GM04503 (cell line): ENCODE measurements at regions not wholly inside any gene's neighbourhood (a gene's known extent, or its start where the extent isn't known, plus 50 kb on each side); places are given as distances from the start of the nearest gene placed in this dataset.
A peak's percentile ranks its signal among the peaks of the same experiment; 100 is the strongest.
"Not testable (repeated sequence)": the region's sequence is repeated elsewhere in the genome, so short reads cannot be mapped to it uniquely, and the experiment has no call there.

Experiments used
- DNase-seq: peaks from one replicate; pipeline ENCODE4 v3.0.0-alpha.2; 2012; ENCODE audit warnings: low read depth

GRCh38 chr12:46669720-46670119, 156.1 kb downstream of the SLC38A4 start:
- DNase-seq: no peak

DNA sequence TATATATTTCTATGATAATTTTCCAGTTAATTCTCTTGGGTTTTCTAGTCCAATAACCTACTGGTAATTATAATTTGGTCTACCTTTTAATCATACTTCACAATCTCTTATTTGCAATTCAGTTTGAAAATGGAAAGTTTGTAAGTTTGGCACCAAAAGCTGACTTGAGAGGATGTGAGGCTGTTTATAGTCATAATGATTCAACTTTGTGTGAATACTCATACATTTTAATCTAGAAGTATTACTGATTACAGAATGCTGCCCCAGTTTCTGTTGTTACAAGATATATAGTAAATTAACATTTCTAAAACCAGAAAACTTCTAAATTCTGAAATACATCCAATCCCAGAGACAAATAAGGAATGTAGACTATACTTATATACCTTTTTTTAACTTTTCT, 158.2 kb downstream of the SLC38A4 start:
- no peak for DNase-seq

- DNase-seq: peak; percentile 66
Measured at GRCh38 chr12:46664761-46665287, 161.0 kb downstream of the SLC38A4 start.

DNA sequence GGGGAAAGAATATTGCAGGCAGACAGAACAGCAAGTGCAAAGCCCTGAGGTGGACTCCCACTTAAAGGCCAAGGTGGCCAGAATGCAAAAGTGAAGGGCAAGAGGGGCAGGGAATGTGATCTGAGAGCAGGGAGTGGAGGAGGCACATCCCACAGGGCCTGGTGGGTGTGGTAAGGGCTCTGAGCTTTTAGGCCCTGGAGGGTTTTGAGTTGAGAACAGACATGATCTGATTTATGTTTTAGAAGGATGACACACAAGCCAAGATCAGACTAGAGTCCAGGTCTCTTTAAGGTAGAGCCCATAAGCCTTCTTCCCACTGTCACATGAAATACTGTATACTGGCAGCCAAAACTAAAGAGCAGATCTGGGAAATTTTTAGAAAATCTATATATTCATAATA, 162.5 kb downstream of the SLC38A4 start:
- DNase-seq: no peak

GRCh38 chr12:46661110-46661845, 164.5 kb downstream of the SLC38A4 start:
- peak; percentile 52 for DNase-seq

DNA sequence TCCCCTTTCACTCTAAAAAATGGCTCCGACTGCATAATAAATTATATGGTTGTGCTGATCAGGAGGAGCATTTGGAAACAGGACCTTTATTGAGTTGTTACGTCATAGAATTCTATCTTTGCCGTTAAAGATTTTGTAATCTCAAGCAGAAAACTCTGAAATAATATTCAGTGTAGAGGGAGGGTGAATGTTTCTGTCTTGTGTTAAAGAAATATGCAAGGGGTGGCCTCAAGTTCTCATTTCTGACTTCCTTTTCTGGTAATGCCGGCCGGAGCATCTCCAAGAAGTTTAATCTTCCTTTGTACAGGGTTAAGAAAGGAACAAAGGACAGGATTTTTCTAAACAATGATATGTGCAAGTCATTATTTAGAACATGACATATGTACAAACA, 165.1 kb downstream of the SLC38A4 start:
- DNase-seq: no peak

DNA sequence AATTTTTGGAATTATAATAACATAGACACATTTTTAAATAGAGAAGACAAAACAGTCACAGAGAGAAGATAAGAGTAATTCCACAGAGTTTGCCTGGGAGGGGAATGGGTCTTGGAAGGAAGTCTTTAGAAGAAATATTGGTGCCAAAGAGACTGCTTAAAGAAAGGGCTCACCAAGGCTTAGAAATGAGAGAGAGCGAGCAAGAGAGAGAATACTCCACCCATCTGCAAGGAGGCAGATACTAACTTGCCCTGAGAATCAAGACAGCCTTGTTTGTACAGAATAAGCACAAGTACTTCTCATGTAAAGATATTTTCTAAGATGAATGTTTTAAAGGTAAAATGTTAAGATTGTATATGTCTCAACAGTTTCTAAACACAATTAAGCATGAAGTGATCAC, 165.5 kb downstream of the SLC38A4 start:
- no peak for DNase-seq

DNA sequence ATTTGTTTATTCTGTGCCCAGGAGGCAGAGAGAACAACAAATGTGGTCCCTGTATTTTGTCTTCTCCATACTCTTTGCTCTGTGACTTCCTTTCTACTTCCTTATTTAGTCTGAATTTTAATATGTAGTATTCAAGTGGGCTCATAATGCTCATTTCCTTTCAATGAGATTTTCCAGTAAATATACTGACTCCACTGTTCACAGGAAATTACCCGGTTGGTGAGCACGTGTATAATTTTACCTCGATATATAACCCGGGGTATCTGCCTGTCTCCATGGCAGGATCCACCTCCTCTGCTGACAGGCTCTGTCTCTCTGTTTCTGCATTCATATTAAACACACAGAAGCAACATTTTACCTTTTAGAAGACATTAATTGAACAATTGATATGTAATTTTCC, 166.0 kb downstream of the SLC38A4 start:
- DNase-seq: no peak

GRCh38 chr12:46659032-46659650, 166.7 kb downstream of the SLC38A4 start:
- DNase-seq: no peak

- DNase-seq: no peak
Measured at GRCh38 chr12:46657453-46658411, 168.1 kb downstream of the SLC38A4 start.

DNA sequence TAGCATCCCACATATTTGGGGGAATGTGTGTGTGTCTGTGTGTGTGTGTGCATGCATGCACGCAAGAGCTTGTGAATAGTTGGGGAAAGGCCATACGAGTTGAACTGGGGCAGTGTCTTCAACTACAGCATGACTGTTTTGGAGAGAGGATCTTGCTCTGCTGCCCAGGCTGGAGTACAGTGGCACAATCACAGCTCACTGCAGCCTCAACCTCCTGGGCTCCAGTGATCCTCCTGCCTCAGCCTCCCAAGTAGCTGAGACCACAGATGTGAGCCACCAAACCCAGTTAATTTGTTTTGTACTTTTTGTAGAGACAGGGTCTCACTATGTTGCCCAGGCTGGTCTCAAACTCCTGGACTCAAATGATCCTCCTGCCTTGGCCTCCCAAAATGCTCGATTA, 169.8 kb downstream of the SLC38A4 start:
- not testable (repeated sequence) for DNase-seq

GRCh38 chr12:46653311-46653710, 172.5 kb downstream of the SLC38A4 start:
- no peak for DNase-seq

DNA sequence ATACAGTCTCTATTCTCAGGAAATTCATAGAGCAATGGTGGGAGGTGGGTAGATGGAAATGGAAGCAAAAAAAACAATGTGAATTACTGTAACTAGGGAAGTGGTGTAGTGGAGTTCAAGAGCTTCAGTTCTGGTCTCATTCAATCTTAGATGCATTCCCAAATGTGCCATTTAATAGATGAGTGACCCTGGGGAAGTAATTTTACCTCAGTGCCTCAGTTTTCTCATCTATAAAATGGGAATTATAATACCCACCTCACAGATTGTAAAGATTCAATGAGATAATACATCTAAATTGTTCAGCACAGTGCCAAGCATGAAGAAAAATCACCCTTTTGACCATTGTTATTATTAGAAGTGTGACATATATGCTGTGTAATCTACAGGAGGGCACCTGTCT, 173.1 kb downstream of the SLC38A4 start:
- DNase-seq: no peak

DNA sequence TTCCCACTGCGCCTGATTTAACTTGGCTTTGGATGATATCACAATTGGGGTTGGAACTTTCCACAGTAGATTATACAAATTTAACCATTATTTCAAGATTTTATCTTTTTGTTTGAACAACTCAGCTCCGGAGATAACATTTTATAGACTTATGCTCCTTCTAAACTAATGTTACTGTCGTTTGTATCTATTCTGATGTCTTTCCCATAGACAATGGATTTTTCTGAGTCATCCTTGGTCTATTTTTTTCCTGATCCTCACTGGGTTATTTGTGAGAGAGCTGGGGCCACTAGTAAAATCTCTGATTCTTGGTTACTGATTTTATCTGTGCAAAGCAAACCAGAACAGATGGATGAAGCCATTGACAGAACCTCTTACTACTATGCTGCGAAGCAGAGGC, 175.1 kb downstream of the SLC38A4 start:
- DNase-seq: no peak

GRCh38 chr12:46649433-46649832, 176.4 kb downstream of the SLC38A4 start:
- DNase-seq: no peak

GRCh38 chr12:46647034-46647433, 178.8 kb downstream of the SLC38A4 start:
- DNase-seq: no peak

DNA sequence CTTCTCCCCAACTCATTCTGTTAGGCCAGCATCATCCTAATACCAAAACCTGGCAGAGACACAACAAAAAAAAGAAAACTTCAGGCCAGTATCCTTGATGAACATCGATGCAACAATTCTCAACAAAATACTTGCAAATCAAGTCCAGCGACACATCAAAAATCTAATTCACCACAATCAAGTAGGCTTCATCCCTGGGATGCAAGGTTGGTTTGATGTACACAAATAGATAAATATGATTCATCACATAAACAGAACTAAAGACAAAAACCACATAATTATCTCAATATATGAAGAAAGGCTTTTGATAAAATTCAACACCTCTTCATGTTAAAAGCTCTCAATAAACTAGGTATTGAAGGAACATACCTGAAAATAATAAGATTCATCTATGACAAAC, 184.1 kb downstream of the SLC38A4 start:
- DNase-seq: not testable (repeated sequence)

GRCh38 chr12:46635818-46636217, 190.0 kb downstream of the SLC38A4 start:
- no peak for DNase-seq

DNA sequence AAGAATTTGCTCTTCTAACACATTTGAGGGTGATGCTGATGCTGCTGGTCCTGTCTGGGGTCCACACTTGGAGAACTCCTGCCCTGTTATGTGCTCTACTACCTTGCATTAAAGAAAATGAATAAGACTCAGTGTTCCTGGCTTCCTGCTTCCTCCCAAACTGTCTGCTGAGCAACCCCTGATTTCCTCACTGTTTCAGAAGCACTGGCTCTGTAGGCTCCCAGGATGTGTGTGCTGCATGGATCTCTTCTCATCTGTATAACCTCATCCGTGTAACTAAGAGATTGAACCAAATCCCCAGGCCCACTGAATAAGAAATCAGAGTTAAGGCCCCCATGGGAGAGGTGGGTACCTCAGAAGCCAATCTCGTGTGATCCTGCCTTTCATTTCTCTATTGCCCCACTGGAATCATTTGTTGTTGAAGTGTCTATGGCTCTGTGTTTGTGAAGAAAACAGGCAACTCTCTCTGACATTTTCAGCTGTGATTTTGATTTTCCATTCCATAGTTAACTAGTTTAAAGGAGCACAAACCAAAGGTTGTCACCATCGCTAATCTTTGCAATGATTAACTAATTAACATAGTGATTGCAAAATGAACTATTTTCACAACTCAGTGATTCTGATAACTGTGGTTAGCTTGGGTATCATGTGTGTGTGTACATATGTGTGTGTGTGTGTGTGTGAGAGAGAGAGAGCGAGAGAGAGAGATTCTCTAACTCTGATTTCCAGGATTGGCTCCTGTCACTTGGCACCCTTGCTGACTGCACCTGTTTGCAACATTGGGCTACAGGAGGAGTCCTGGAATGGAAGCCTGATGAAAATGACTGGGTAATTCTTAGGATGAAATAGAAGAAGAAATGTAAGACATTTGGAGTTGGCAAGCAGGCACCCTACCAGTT, 196.2 kb downstream of the SLC38A4 start:
- DNase-seq: no peak

DNA sequence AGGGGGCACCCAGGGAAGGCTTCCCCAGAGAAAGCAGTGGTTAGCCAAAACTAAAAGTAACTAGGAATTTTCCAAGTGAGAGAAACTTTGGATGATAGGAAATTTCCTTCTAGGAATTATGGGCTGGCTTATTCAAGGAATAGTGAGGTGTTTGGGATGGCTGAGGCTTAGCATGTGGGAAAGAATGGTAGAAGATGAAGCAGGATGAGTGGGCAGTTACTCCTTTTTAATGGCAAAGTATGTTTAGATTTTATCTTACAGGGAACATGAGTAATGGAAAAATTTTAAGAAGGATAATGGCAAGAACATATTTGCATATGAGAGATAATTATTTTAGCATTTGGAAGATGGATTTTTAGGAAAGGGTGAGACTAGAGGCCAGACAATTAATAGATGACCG, 197.6 kb downstream of the SLC38A4 start:
- DNase-seq: no peak

- no peak for DNase-seq
Measured at GRCh38 chr12:46627686-46628085, 198.1 kb downstream of the SLC38A4 start.
